KG1 (cell line): ENCODE measurements at regions not wholly inside any gene's neighbourhood (a gene's known extent, or its start where the extent isn't known, plus 50 kb on each side); places are given as distances from the start of the nearest gene placed in this dataset.
"Not testable (repeated sequence)": the region's sequence is repeated elsewhere in the genome, so short reads cannot be mapped to it uniquely, and the experiment has no call there.

Experiments
- DNase-seq: peaks from one replicate; lab custom pipeline; 2025; lab: John Stamatoyannopoulos, UW

DNA sequence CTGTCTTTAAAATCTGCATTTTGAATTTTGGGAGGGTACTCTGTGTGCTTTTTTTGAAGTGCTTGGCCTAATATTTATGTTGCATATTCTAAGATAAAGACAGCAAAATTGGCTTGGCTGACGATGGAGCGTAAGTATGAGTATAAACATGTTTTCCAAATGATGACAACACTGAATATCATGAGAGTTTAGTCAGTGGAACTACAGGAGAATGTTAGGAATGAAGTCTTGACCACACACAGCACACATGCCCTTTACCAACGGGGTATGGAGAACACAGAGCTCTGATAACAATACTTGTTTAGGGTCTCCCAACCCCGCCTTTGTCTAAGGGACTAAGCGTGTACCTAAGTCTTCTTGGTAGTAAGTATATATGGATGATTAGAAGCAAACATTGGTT is 253.9 kb upstream of the FZD8 start:
- no peak for DNase-seq

DNA sequence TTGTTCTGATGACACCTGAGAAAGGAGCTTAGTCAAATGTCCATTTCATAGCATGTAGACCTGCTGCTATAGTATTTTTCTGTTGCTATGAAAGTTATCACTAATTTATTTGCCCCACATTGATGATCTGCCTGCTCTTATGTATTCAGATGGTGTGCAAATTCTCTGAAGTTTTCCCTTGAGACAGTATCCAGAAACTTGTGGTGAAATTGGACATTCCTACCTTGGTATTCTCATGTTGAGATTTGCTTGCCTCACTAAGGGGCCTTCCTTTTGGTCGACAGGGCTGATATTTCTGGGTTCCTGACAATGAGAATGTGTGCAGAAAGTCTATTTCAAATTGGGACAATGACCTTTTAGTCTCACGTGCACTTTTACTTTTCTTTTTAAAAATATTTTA is 253.2 kb upstream of the FZD8 start:
- no peak for DNase-seq

DNA sequence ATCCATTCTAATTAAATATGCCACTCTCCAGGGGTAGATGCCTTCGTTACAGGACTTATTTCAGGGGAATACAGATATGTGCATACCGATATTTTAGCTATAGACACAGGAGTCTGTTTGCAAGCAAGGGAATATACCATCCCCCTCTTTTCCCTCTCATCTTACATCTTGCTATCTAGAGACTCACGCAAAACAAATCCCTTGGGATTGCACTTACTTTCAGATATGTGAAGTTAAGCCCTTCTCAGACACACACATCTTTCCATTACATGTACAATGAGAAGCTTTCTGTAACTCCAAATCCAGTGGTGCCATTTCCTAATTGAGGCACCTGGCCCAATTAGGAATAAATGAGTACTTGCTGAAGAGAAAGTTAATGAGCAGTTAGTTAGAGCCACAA is 250.4 kb upstream of the FZD8 start:
- DNase-seq: no peak

- DNase-seq: no peak
Measured at GRCh38 chr10:35890676-35891495, 248.8 kb upstream of the FZD8 start.

- DNase-seq: no peak
Measured at GRCh38 chr10:35889971-35890675, 248.0 kb upstream of the FZD8 start.

- no peak for DNase-seq
Measured at GRCh38 chr10:35889226-35889625, 247.1 kb upstream of the FZD8 start.

DNA sequence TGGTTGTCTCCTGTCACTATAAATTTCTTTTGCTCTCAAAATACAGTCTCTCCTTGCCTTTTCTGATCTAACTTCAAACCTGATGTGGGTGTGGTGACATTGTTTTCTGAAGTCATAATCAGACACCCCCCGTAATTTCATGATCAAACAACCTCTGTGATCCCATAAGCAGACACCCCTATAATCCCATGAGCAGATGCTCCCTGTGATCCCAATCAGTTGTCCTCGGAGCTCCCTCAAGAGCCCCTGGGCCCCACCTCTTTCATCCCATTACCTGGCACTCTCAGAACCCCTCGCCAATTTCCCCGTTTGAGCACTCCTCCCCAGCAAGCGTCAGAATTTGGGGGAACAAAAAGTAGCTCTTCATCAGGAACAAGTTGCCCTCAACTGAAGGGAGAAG is 246.3 kb upstream of the FZD8 start:
- no peak for DNase-seq

GRCh38 chr10:35887685-35888084 is 245.6 kb upstream of the FZD8 start:
- no peak for DNase-seq

DNA sequence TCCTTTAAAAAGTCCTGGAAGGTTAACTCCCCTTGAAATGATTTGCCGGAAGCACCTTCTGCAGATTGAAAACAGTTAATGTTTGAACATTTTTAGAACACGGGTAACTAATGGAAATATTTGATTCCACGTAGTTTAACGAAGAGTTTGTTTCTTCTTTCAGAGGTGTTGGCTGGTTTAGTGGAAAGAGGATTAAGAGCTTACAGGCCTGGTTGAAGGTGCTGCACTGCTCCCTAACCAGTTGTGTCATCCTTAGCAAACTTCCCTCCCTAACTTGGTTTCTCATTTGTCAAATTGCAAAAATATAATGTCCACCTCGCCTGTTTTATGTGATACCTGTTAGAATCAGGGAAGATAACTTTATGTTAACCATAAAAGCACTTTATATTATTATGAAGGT is 243.0 kb upstream of the FZD8 start:
- DNase-seq: no peak

- no peak for DNase-seq
Measured at GRCh38 chr10:35884657-35885071, 242.6 kb upstream of the FZD8 start.

GRCh38 chr10:35882422-35883150 is 240.5 kb upstream of the FZD8 start:
- DNase-seq: no peak

- DNase-seq: no peak
Measured at GRCh38 chr10:35881320-35881719, 239.2 kb upstream of the FZD8 start.

- DNase-seq: no peak
Measured at GRCh38 chr10:35876248-35876647, 234.2 kb upstream of the FZD8 start.

DNA sequence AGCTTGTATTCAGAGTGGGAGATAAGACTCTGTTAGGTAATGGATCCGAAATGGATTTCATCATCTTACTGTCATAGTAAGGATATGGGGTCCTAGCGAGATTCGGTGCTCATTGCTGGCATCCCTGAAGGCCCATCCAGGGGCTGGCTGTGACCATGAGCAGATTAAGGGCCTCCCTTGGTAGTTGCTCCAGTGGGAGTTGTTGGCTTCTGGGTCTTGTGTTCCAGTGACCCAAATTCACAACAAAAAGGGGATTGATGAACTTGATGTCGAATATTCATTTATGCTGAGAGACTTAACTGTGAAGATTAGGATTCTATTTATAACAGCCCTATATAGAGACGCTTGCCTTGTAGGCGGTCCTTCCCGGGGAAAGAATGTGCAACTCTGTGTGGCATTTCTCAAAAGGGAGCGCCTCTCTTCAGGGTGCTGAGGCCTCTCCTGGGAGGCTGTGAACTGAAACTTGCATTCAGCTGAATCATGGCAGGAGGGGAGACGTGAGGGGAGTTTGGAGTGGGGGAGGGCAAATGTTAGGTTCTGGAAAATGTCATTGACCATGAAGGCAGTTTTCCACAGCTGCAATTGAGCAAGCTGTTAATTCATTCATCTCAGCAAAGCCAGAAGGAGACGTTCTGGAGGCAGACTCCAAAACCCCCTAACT is 233.1 kb upstream of the FZD8 start:
- no peak for DNase-seq

DNA sequence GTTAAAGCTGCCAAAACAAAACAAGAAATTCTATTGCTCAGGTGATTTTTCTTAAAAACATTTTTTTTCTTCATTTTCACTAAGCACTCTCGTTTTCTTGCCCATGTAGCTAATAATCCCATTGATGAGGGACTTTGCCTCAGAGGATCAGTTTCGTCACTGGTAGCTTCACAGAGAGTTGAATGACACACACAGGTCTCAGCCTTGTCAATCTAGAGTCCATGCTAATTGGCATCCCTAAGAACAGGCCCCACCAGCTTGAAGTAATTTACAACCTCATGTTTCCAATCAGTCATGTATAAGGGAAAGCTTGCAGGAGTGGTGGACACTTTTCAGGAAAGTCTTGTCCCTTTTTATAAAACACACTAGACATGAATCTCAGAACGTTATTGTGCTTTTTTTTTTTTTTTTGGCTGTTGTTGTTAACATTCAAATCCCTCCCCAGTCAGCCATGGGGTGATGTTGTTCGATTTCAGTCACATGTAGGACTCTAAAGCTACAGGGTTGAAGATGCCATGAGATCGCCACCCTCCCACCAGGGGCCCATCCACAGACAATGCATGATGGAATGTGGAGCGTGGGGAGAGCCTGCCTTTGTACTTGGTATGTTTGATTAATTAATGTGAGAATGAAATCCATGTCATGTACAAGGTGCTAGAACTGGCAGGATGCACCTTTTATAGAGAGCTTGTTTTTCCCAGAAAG is 232.4 kb upstream of the FZD8 start:
- DNase-seq: no peak

DNA sequence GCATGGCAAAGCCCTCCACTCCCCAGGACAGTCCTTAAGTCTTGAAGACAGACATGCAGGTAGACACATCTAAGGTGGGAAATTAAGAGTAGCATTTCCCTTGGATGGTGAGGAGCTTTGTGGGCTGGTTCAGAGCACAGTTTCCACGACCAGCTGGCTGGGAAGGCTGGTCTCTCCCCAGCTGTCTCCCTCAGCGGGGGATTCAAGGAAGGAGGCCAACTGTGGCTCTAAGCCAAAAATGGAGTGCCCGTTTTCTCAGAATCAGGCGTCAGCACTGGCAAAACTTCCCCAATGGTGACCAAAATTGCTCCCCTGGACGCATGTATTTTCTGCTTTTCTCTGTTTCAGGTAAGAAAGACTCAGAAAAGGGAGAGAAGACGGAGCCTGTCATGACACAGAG is 230.6 kb upstream of the FZD8 start:
- no peak for DNase-seq

GRCh38 chr10:35870665-35871310 is 228.7 kb upstream of the FZD8 start:
- DNase-seq: no peak

DNA sequence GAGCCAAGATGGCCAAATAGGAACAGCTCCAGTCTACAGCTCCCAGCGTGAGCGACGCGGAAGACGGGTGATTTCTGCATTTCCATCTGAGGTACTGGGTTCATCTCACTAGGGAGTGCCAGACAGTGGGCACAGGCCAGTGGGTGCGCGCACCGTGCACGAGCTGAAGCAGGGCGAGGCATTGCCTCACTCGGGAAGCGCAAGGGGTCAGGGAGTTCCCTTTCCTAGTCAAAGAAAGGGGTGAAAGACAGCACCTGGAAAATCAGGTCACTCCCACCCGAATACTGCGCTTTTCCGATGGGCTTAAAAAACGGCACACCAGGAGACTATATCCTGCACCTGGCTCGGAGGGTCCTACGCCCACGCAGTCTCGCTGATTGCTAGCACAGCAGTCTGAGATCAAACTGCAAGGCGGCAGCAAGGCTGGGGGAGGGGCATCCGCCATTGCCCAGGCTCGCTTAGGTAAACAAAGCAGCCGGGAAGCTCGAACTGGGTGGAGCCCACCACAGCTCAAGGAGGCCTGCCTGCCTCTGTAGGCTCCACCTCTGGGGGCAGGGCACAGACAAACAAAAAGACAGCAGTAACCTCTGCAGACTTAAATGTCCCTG is 216.7 kb upstream of the FZD8 start:
- DNase-seq: not testable (repeated sequence)

DNA sequence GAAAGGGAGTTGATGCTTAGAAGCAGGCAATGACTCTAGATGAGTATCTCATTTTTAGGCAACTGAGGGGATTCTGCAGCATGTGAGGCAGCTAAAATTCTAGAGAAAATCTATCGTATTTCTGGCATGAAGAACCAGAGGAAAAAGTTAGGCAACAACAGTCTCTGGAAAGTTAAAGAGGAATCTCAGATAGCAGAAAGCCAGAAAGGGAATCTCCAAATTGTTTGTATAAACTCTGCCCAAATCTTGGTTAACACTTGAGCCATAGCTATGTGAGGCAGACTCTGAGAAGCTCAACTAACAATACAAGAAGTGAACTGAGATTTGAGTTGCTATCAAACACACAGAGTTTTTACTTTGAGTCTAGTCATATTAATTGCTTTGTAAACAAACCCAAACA is 215.8 kb upstream of the FZD8 start:
- no peak for DNase-seq

- no peak for DNase-seq
Measured at GRCh38 chr10:35855155-35855947, 213.3 kb upstream of the FZD8 start.
